Mesodermal cell (in vitro differentiated cells): ENCODE measurements at regions not wholly inside any gene's neighbourhood (a gene's known extent, or its start where the extent isn't known, plus 50 kb on each side); places are given as distances from the start of the nearest gene placed in this dataset.
"Not testable (repeated sequence)": the region's sequence is repeated elsewhere in the genome, so short reads cannot be mapped to it uniquely, and the experiment has no call there.

ENCODE experiments used
- H3K27ac ChIP-seq: 2 replicates; pipeline ENCODE4 v1.7.0; 2013; ENCODE audit warnings: mild to moderate bottlenecking, low read depth, low read length, moderate library complexity; ENCODE audit not compliant: severe bottlenecking
- H3K36me3 ChIP-seq: 2 replicates; pipeline ENCODE4 v1.7.1; 2013; ENCODE audit warnings: mild to moderate bottlenecking, low read length, moderate library complexity; ENCODE audit not compliant: control insufficient read depth, insufficient read depth
- H3K4me1 ChIP-seq: one replicate; pipeline ENCODE4 v1.7.1; 2013; ENCODE audit warnings: mild to moderate bottlenecking, low read length; ENCODE audit not compliant: insufficient read depth, control insufficient read depth, poor library complexity, severe bottlenecking
- H3K4me3 ChIP-seq: 2 replicates; pipeline ENCODE4 v1.7.0; 2013; ENCODE audit warnings: low read length, control low read depth, mild to moderate bottlenecking; ENCODE audit not compliant: insufficient read depth, poor library complexity, severe bottlenecking; ENCODE audit errors: extremely low read depth
- H3K9me3 ChIP-seq: 2 replicates; pipeline ENCODE4 v1.7.1; 2013; ENCODE audit warnings: mild to moderate bottlenecking, low read length, moderate library complexity; ENCODE audit not compliant: control insufficient read depth
- WGBS, 2 experiments: methylation state at CpG; one replicate each; pipeline ENCODE4 v1.1.5; 2013; ENCODE audit warnings: missing lambda C conversion rate in 2 of 2; ENCODE audit not compliant: insufficient coverage in 2 of 2; 5-methylcytosine and 5-hydroxymethylcytosine counted together

- no peak overlapping the region for H3K27ac ChIP-seq
- no peaks in the 10 kb centered on the region for H3K36me3 ChIP-seq
- WGBS, 2 experiments, result 93 to 96% methylated on average over 9 to 11 of the region's 11 CpGs
- no peak overlapping the region for H3K4me3 ChIP-seq
- H3K4me1 ChIP-seq, result no peaks in the 10 kb centered on the region
- H3K9me3 ChIP-seq, result peaks cover 12% of the 10 kb centered on the region
Measured at GRCh38 chr12:58695263-58695662, 225.0 kb downstream of the LRIG3 start.

GRCh38 chr12:58701536-58701935, 218.8 kb downstream of the LRIG3 start:
- no peaks in the 10 kb centered on the region for H3K9me3 ChIP-seq
- H3K4me1 ChIP-seq, result no peaks in the 10 kb centered on the region
- H3K27ac ChIP-seq, result no peak overlapping the region
- H3K36me3 ChIP-seq, result no peaks in the 10 kb centered on the region
- no peak overlapping the region for H3K4me3 ChIP-seq
- WGBS, 2 experiments, result 85 to 90% methylated on average over 8 of the region's 8 CpGs

GRCh38 chr12:58703866-58704265, 216.4 kb downstream of the LRIG3 start:
- Histone ChIP-seq H3K9me3 (no peaks in the 10 kb centered on the region), H3K27ac (no peak overlapping the region), H3K36me3 (no peaks in the 10 kb centered on the region), H3K4me3 (no peak overlapping the region), H3K4me1 (no peaks in the 10 kb centered on the region)
- 80 to 100% methylated on average over 1 of the region's 3 CpGs for WGBS, 2 experiments

GRCh38 chr12:58704770-58705169, 215.5 kb downstream of the LRIG3 start:
- H3K36me3 ChIP-seq, H3K4me1 ChIP-seq, H3K4me3 ChIP-seq, H3K9me3 ChIP-seq, H3K27ac ChIP-seq: not testable (repeated sequence)

- Histone ChIP-seq H3K36me3 (no peaks in the 10 kb centered on the region), H3K27ac (no peak overlapping the region), H3K4me3 (no peak overlapping the region), H3K4me1 (no peaks in the 10 kb centered on the region), H3K9me3 (no peaks in the 10 kb centered on the region)
Measured at GRCh38 chr12:58710901-58711300, 209.4 kb downstream of the LRIG3 start.

- H3K4me1 ChIP-seq, result no peaks in the 10 kb centered on the region
- H3K27ac ChIP-seq, result no peak overlapping the region
- H3K4me3 ChIP-seq, result no peak overlapping the region
- WGBS, 2 experiments, result 50 to 80% methylated on average over 1 of the region's 4 CpGs
- no peaks in the 10 kb centered on the region for H3K9me3 ChIP-seq
- no peaks in the 10 kb centered on the region for H3K36me3 ChIP-seq
Measured at GRCh38 chr12:58711974-58712373, 208.3 kb downstream of the LRIG3 start.

GRCh38 chr12:58712976-58713375, 207.3 kb downstream of the LRIG3 start:
- Histone ChIP-seq H3K36me3 (no peaks in the 10 kb centered on the region), H3K4me1 (no peaks in the 10 kb centered on the region), H3K27ac (no peak overlapping the region), H3K9me3 (no peaks in the 10 kb centered on the region), H3K4me3 (no peak overlapping the region)
- no CpG with 5 or more reads among the region's 1 CpG for WGBS, 2 experiments

- 80 to 100% methylated on average over 1 of the region's 1 CpG for WGBS, 2 experiments
- H3K4me3 ChIP-seq, result no peak overlapping the region
- H3K36me3 ChIP-seq, result no peaks in the 10 kb centered on the region
- no peaks in the 10 kb centered on the region for H3K4me1 ChIP-seq
- H3K27ac ChIP-seq, result no peak overlapping the region
- no peaks in the 10 kb centered on the region for H3K9me3 ChIP-seq
Measured at GRCh38 chr12:58719161-58719560, 201.1 kb downstream of the LRIG3 start.

GRCh38 chr12:58720421-58720820, 199.9 kb downstream of the LRIG3 start:
- no peak overlapping the region for H3K4me3 ChIP-seq
- H3K36me3 ChIP-seq, result no peaks in the 10 kb centered on the region
- H3K9me3 ChIP-seq, result no peaks in the 10 kb centered on the region
- H3K4me1 ChIP-seq, result no peaks in the 10 kb centered on the region
- H3K27ac ChIP-seq, result no peak overlapping the region

GRCh38 chr12:58725400-58726105, 194.8 kb downstream of the LRIG3 start:
- Histone ChIP-seq H3K4me1 (no peaks in the 10 kb centered on the region), H3K9me3 (no peaks in the 10 kb centered on the region), H3K36me3 (no peaks in the 10 kb centered on the region), H3K4me3 (no peak overlapping the region), H3K27ac (no peak overlapping the region)
- WGBS, 2 experiments, result 89% methylated on average over 3 of the region's 5 CpGs; no CpG with 5 or more reads in 1 of the 2 experiments

- no peaks in the 10 kb centered on the region for H3K4me1 ChIP-seq
- no peaks in the 10 kb centered on the region for H3K9me3 ChIP-seq
- H3K4me3 ChIP-seq, result no peak overlapping the region
- no peak overlapping the region for H3K27ac ChIP-seq
- 95 to 98% methylated on average over 3 to 5 of the region's 6 CpGs for WGBS, 2 experiments
- no peaks in the 10 kb centered on the region for H3K36me3 ChIP-seq
Measured at GRCh38 chr12:58727521-58727920, 192.8 kb downstream of the LRIG3 start.
